HG02852 (cell line): ENCODE measurements at regions not wholly inside any gene's neighbourhood (a gene's known extent, or its start where the extent isn't known, plus 50 kb on each side); places are given as distances from the start of the nearest gene placed in this dataset.

Experiments used
- ATAC-seq: cut with Tn5 transposase; IDR thresholded peaks from one replicate; pipeline ENCODE4 v1.9.1; 2021; ENCODE audit warnings: mild to moderate bottlenecking, moderate library complexity; ENCODE audit not compliant: unreplicated experiment

- no peak for ATAC-seq
Measured at GRCh38 chr4:111464251-111465045, 680.8 kb upstream of the FAM241A start.

- no peak for ATAC-seq
Measured at GRCh38 chr4:111466811-111467604, 678.2 kb upstream of the FAM241A start.

DNA sequence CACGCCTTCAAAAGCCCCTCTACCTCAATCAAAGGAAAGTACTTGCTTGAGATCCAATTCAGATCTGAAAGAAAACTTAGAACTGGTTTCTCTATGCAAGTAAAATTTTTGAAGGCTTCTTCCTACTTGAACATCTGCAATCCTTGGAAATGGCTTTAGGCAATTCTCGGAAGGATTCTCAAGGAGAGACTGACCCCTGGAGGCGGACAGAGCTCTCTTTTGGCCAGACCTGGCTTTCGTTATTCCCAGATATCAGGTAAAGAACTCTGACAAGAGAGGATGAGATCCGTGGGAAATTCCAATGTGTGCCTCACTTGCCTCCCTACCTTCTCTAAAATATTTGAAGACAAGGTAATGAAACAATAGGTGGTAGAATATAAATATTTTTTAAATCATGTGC, 670.3 kb upstream of the FAM241A start:
- ATAC-seq, result no peak

DNA sequence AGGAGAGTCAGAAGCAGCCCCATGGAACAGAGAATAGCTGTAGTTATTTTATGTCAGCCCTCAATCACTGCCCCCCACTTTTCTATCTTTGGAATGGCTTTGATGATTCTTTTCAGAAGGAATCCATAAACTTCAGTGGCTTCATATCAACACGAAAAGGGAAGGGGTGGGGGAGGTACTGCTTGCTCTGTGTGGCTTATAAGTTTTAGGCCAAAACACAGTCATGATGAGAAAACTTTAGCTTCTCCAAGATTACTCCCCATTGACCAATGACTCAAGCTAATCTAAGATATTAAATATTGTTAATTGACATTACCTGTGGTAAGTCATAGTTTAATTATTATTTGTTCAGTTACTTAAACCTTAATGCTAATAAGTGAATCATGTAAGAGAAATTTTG, 669.6 kb upstream of the FAM241A start:
- ATAC-seq, result no peak

GRCh38 chr4:111480510-111480909, 664.7 kb upstream of the FAM241A start:
- no peak for ATAC-seq

DNA sequence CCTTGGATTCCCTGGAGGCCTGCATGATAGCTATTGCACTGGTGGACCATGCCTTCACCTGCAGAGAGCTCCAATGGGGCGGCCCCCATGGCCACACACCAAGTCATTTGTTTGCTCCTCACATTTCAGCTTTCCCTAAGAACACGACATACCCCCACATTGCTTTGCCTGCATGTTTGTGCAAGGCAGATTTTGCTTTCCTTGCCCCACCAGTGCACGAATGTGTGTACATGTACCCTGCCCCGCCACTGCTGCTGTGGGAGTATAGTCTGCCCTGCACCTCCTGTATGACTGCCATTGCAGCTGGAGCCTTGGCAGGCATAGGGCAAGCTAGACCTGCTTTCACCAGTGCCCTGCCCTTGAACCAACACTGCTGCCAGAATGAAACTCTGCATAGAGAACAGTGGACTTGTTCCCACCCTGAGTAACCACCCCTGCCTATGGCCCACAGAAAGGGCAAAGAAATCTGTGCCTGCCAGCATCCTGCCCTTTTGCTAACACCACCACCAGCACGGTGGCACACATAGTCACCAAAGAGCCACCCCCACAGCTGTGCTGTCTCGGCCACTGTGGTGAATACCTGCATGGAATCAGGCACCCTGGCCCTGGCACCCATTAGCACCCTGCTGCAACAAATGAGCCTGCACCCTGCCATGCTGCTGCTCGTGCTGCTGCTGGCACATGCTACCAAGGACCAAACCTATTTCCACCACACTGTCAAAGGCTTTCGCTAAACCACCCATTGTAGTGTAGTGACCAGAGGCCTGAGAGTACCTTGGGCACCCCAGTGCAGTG, 661.7 kb upstream of the FAM241A start:
- no peak for ATAC-seq

- no peak for ATAC-seq
Measured at GRCh38 chr4:111492496-111492895, 652.8 kb upstream of the FAM241A start.

DNA sequence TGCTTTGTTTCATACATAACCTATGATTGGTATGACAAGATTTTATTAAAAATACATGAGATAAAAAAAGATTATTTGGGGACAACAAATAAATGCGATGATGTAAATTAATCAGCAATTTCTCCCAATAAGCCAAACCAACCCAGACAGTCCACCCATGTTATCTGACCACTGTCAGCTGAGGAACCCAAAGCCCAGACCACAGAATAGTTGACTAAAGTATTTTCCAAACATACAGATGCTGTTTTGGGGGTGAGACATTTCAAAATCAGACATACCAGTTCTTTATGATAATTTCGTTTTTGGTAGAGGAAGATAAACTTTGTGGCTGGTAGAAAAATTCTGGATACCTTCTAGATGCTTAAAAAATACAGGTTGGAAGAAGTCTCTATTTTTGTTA, 650.8 kb upstream of the FAM241A start:
- ATAC-seq, result no peak

GRCh38 chr4:111494971-111495370, 650.3 kb upstream of the FAM241A start:
- no peak for ATAC-seq

GRCh38 chr4:111499291-111499690, 646.0 kb upstream of the FAM241A start:
- no peak for ATAC-seq

- ATAC-seq, result no peak
Measured at GRCh38 chr4:111499706-111500105, 645.5 kb upstream of the FAM241A start.

- no peak for ATAC-seq
Measured at GRCh38 chr4:111500858-111501257, 644.4 kb upstream of the FAM241A start.

- no peak for ATAC-seq
Measured at GRCh38 chr4:111501946-111502345, 643.3 kb upstream of the FAM241A start.

DNA sequence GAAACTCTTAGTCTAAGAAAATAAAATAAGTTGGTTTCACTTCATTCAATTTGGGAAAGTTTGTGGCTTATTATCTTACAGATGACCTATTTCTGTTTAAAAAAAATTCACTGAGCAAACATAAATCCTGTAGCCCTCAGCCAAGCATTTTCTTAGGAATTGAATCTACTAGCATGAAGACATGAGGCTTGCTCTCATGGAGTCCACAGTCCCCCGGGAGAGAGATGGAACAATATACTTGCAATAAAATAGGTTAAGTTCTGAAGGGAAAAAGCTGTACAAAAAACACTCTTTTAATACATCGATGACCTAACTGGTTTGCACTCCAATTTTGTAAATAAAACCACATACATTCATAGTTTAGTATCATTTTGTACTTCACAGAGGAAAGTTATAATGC, 642.6 kb upstream of the FAM241A start:
- no peak for ATAC-seq

- ATAC-seq, result no peak
Measured at GRCh38 chr4:111506706-111507105, 638.5 kb upstream of the FAM241A start.

DNA sequence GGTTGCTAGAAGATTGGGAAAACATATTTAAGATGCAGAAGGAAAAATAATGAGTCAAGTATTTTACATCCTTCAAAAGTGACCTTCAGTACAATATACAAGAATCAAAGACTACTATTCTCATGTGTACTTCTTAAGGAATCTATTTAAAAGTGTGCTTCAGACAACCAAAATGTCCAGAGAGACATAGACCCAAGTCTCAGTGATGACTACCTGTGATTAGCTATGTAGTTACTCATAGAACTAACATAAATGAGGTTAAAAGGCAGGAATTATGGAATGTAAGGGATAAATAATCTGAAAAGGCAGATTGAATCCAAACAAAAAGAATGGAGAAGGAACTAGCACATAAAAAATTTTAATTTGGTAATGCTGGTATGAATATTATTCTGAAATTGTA, 634.7 kb upstream of the FAM241A start:
- ATAC-seq, result no peak

DNA sequence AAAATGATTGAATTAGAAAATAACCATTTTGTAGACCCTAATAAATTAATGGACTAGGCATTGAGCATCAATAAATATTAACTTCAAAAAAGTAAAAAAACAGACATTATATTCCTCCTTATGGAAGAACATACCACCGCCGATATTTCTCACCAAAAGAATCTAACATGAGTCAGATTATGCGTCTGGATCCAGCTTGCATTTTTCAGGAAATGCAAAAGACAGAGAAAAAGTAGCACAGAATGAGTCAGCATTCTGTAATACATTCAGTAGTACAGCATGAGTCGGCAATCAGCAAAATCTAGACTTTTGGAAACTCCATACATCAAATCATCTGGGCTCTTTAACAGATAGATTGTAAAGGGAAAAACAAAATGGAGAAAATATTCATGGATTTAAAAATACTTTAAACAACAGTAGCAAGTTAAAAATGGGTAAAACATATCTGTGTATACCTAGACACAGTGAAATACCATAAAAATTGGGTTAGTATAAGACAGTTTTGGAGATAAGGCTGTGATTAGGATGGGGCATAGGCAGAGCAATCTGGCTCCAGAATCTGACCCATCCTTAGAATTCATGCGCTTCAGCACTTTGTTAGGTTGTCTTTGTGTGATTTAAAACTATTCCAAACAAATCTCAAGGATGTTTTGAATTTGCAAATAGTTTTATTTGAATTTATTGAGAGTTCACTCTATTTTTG, 633.0 kb upstream of the FAM241A start:
- ATAC-seq, result no peak

DNA sequence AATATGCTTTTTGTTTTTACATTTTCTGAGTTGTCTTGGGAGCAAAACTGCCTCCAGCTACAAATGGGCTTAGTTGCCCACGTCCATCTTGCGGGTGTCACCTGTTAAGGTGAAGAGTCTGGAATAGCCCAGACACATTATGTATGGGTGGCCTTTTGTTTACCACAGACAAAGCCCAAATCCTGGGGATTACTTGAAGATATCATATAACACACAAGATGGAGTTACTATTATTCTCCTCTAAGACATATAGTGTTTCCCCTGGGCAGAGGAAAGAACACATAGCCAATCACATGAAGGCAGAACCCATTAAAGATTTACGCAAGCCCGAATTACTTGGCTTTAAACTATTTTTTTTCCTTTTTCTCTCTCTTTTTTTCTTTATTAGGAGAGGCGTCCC, 625.6 kb upstream of the FAM241A start:
- no peak for ATAC-seq

DNA sequence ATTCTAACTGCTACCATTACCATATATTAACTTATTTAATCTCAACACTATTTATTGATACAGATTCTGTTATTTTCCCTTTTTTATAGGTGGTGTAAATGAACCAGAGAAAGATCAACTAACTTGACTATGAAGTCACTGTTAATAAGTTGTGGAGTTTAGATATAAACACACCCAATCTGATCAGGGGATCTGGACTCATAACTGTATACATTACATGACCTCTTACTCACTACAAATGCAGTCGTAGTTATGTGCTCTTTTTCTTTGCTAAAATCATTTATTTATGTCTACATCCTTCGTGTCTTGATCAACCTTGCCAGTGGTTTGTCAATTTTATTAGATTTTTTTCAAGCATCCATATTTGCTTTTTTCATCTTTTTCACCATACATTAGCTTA, 614.8 kb upstream of the FAM241A start:
- no peak for ATAC-seq

GRCh38 chr4:111535792-111536191, 609.5 kb upstream of the FAM241A start:
- ATAC-seq, result no peak

DNA sequence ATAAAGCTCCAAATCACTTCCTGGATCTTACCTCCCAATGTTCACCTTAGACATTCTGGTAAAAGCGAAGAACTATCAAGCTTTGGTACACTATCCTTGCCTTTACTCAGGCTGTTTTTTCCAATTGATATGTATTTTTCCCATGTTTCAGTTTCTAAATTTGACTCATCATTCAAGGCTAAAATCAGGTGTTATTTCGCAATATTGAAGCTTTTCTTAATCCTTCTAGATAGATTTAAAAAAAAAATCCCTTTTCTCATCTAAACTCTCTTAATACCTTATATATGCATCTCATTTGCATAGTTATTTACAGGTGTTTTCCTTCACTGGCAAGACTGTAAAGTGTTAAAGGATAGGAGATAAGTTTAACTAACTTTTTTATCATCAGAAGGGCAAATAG, 608.1 kb upstream of the FAM241A start:
- no peak for ATAC-seq
